Endothelial cell of umbilical vein (primary cell): ENCODE measurements at regions not wholly inside any gene's neighbourhood (a gene's known extent, or its start where the extent isn't known, plus 50 kb on each side); places are given as distances from the start of the nearest gene placed in this dataset.

ENCODE experiments used
- BruUV-seq: library from RNA; stranded (reverse); fragments of 400-500 nt; replicated peaks from 2 replicates; lab custom pipeline; 2021; lab: Mats Ljungman, UMichigan
- CTCF ChIA-PET: fragments of 300-600, 350-600 bp; sonication (Branson Sonifier 250); formaldehyde crosslinking; loops from one replicate; lab custom pipeline; 2021; ENCODE audit warnings: antibody characterized with exemption, inconsistent platforms; lab: Charles Lee
- POLR2A ChIA-PET: fragments of 300-600, 350-600 bp; sonication (Branson Sonifier 250); formaldehyde crosslinking; loops from one replicate; lab custom pipeline; 2021; ENCODE audit warnings: antibody characterized with exemption, inconsistent platforms; lab: Charles Lee
- DNase-seq: peaks from one replicate; pipeline ENCODE4 v3.0.0-alpha.2; 2011; ENCODE audit warnings: low read depth, low spot score
- FAIRE-seq: peaks from 2 replicates; lab custom pipeline; 2011; peaks lifted over from hg19 to GRCh38; lab: Jason Lieb, UNC
- H2AFZ ChIP-seq: 2 replicates; pipeline ENCODE4 v1.6.0; 2012; ENCODE audit warnings: low read depth, low read length, control low read depth, inconsistent platforms
- H3K27ac ChIP-seq: 2 replicates; pipeline ENCODE4 v1.5.1; 2011; ENCODE audit warnings: low read depth, mild to moderate bottlenecking, control low read depth, low read length, moderate library complexity; ENCODE audit not compliant: insufficient read depth
- H3K27me3 ChIP-seq, 2 experiments: 2 replicates each; pipeline versions ENCODE4 v1.6.0 to v1.6.1; 2011; ENCODE audit warnings: low read length in 2 of 2, mixed read lengths in 1 of 2; ENCODE audit not compliant: control insufficient read depth in 2 of 2, insufficient read depth in 2 of 2
- H3K36me3 ChIP-seq, 2 experiments: 2 replicates in 1 of 2; 3 replicates in 1 of 2; pipeline ENCODE4 v1.5.1; 2011; ENCODE audit warnings: low read length in 2 of 2, mild to moderate bottlenecking in 1 of 2, moderate library complexity in 1 of 2; ENCODE audit not compliant: control insufficient read depth in 2 of 2, insufficient read depth in 2 of 2; ENCODE audit errors: extremely low read depth in 1 of 2
- H3K4me1 ChIP-seq: 3 replicates; pipeline ENCODE4 v1.5.1; 2011; ENCODE audit warnings: mild to moderate bottlenecking, low read length; ENCODE audit not compliant: control insufficient read depth, insufficient read depth; ENCODE audit errors: extremely low read depth
- H3K4me2 ChIP-seq: 2 replicates; pipeline ENCODE4 v1.6.1; 2011; ENCODE audit warnings: low read length, control low read depth, mixed read lengths; ENCODE audit not compliant: insufficient read depth
- H3K4me3 ChIP-seq, 3 experiments: fragments of 200-600 bp in 1 of 3; sonication (generic), shearing (Covaris generic) in 1 of 3; replicated peaks in 1 of 3; 2 replicates each; pipeline ENCODE4 v1.5.1; 2011 to 2016; ENCODE audit warnings: control low read depth in 3 of 3, low read length in 3 of 3, mild to moderate bottlenecking in 2 of 3, inconsistent platforms in 1 of 3, low read depth in 1 of 3, moderate library complexity in 1 of 3; ENCODE audit not compliant: insufficient read depth in 1 of 3
- H3K79me2 ChIP-seq: 2 replicates; pipeline ENCODE4 v1.6.0; 2012; ENCODE audit warnings: low read length, inconsistent platforms; ENCODE audit not compliant: control insufficient read depth, insufficient read depth
- H3K9ac ChIP-seq: replicated peaks from 2 replicates; pipeline ENCODE3; 2011; ENCODE audit warnings: low read length, control low read depth; ENCODE audit not compliant: insufficient read depth; ENCODE audit errors: extremely low read depth
- H3K9me1 ChIP-seq: replicated peaks from 3 replicates; pipeline ENCODE4 v1.6.0; 2011; ENCODE audit warnings: mild to moderate bottlenecking, low read length; ENCODE audit not compliant: control insufficient read depth, insufficient read depth; ENCODE audit errors: extremely low read depth
- H3K9me3 ChIP-seq: replicated peaks from 2 replicates; pipeline ENCODE4 v1.5.1; 2012; ENCODE audit warnings: low read length, inconsistent platforms; ENCODE audit not compliant: control insufficient read depth, insufficient read depth
- H4K20me1 ChIP-seq: replicated peaks from 2 replicates; pipeline ENCODE3; 2011; ENCODE audit warnings: mild to moderate bottlenecking, low read length; ENCODE audit not compliant: control insufficient read depth, insufficient read depth; ENCODE audit errors: extremely low read depth
- EZH2 ChIP-seq: IDR thresholded peaks from 2 replicates; pipeline ENCODE4 v1.6.1; 2012; ENCODE audit warnings: borderline replicate concordance, low read depth, mild to moderate bottlenecking, moderate library complexity, low read length, inconsistent platforms; ENCODE audit not compliant: severe bottlenecking
- FOS ChIP-seq: IDR thresholded peaks from 2 replicates; pipeline ENCODE4 v1.6.1; 2011; ENCODE audit warnings: mild to moderate bottlenecking, low read length, moderate library complexity, borderline replicate concordance; ENCODE audit not compliant: insufficient read depth
- JUN ChIP-seq: IDR thresholded peaks from 2 replicates; pipeline ENCODE4 v1.6.1; 2011; ENCODE audit warnings: borderline replicate concordance, low read depth; ENCODE audit not compliant: insufficient read length, insufficient read depth
- MAX ChIP-seq: IDR thresholded peaks from 2 replicates; pipeline ENCODE4 v1.6.1; 2011; ENCODE audit not compliant: insufficient read depth, insufficient read length
- MYC ChIP-seq: IDR thresholded peaks from one replicate; pipeline ENCODE4 v1.6.1; 2011; ENCODE audit warnings: mild to moderate bottlenecking, low read depth, low read length
- POLR2AphosphoS5 ChIP-seq: IDR thresholded peaks from 2 replicates; pipeline ENCODE4 v1.6.1; 2012; ENCODE audit warnings: low read depth, mild to moderate bottlenecking, control low read depth, low read length, moderate library complexity; ENCODE audit not compliant: insufficient read depth
- dilution Hi-C: fragments of 300-500 bp; cut with MboI; formaldehyde crosslinking; loops from one replicate; pipeline ENCODE4 v1.15.0; 2019; ENCODE audit warnings: low sequenced_read_pairs; ENCODE audit not compliant: extremely low pct_ligation_motif_present
- intact Hi-C: fragments of 100-400 bp; cut with micrococcal nuclease; formaldehyde crosslinking; loops from one replicate; pipeline ENCODE4 v1.10.0; 2022
- TF ChIP-seq, protein P1 (sequence below), 2 donors: IDR thresholded peaks; 1 replicate in 1 of 2; 2 replicates in 1 of 2; pipeline ENCODE4 v1.5.1; 2011; ENCODE audit warnings: low read length in 2 of 2, mild to moderate bottlenecking in 2 of 2, moderate library complexity in 2 of 2, control low read depth in 1 of 2, inconsistent platforms in 1 of 2, low read depth in 1 of 2; ENCODE audit not compliant: insufficient read depth in 1 of 2; ENCODE audit errors: extremely low read depth in 1 of 2

DNA sequence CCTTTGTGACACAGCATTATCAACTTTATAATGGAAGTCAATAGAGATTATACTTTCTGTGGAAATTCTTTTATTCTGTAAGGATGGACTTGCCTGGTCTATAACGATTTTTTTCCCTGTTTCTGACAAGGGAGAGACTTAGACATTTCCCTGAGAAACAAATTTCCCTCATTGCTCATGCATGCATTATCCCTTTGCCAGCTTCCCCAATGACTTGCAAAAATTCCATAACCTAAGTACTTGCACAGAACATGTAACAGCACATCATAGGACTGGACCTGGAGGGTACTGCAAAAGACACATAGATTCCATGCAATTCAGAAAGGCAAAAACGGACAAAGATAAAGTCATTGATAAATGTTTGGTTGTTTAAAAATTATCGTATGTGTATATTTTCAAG is 166.7 kb downstream of the FHIP1A start:
- ChIA-PET POLR2A (interaction anchor here (0.6 kb wide), 1 partner anchor 312 kb away, joined by 3 read pairs; no protein-coding TSS in a partner anchor), CTCF (no interaction called here)
- peaks cover 1 to 13% of the 10 kb centered on the region in 2 experiments for H3K27me3 ChIP-seq
- H3K9me1 ChIP-seq, result no peaks in the 10 kb centered on the region
- dilution Hi-C loops (no loop called here), intact Hi-C loops (no loop called here)
- H3K4me3 ChIP-seq, result no peak overlapping the region
- H3K9ac ChIP-seq, result no peak overlapping the region
- H4K20me1 ChIP-seq, result no peaks in the 10 kb centered on the region
- H3K4me1 ChIP-seq, result no peaks in the 10 kb centered on the region
- FAIRE-seq, result no peak
- H3K36me3 ChIP-seq, result no peaks in the 10 kb centered on the region
- H3K9me3 ChIP-seq, result no peaks in the 10 kb centered on the region
- TF ChIP-seq FOS, result no peak
- TF ChIP-seq, protein P1, sequence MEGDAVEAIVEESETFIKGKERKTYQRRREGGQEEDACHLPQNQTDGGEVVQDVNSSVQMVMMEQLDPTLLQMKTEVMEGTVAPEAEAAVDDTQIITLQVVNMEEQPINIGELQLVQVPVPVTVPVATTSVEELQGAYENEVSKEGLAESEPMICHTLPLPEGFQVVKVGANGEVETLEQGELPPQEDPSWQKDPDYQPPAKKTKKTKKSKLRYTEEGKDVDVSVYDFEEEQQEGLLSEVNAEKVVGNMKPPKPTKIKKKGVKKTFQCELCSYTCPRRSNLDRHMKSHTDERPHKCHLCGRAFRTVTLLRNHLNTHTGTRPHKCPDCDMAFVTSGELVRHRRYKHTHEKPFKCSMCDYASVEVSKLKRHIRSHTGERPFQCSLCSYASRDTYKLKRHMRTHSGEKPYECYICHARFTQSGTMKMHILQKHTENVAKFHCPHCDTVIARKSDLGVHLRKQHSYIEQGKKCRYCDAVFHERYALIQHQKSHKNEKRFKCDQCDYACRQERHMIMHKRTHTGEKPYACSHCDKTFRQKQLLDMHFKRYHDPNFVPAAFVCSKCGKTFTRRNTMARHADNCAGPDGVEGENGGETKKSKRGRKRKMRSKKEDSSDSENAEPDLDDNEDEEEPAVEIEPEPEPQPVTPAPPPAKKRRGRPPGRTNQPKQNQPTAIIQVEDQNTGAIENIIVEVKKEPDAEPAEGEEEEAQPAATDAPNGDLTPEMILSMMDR (IDR thresholded peaks at IDR 0.05; ENCODE audit: extremely low read depth in 1 of 2, insufficient read depth in 1 of 2, low read depth in 1 of 2, low read length in 2 of 2), result no peak
- no peak for TF ChIP-seq MYC
- no peak for TF ChIP-seq MAX
- no TSS peak for BruUV-seq
- no peak overlapping the region for H2AFZ ChIP-seq
- no peak overlapping the region for H3K4me2 ChIP-seq
- H3K27ac ChIP-seq, result no peak overlapping the region
- no peak for DNase-seq
- H3K79me2 ChIP-seq, result no peaks in the 10 kb centered on the region

DNA sequence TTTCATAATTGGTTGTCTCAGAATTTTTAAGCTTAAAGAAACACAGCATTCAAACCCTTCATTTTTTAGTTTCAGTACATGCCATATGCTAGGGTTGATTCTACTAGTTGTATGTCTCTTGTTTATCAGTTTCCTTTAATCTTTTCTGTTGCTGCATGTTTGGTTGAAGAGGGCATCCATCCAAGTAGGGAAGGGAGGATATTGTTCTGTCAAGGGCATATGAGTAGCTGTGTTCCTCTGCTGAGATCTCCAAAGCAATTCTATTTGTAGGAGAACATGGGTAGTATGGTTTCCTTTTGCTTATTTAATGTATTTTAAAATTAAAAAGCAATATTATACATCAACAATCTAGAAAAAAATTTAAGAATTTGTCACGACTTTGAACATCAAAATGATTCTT is 167.7 kb downstream of the FHIP1A start:
- Histone ChIP-seq H3K9me3 (no peaks in the 10 kb centered on the region), H3K27me3 (peaks cover 1 to 13% of the 10 kb centered on the region in 2 experiments), H3K36me3 (no peaks in the 10 kb centered on the region), H3K4me3 (no peak overlapping the region), H2AFZ (no peak overlapping the region), H3K4me1 (no peaks in the 10 kb centered on the region), H3K27ac (no peak overlapping the region), H4K20me1 (no peaks in the 10 kb centered on the region), H3K9ac (no peak overlapping the region), H3K4me2 (no peak overlapping the region), H3K79me2 (no peaks in the 10 kb centered on the region), H3K9me1 (no peaks in the 10 kb centered on the region)
- BruUV-seq, result no TSS peak
- POLR2A ChIA-PET, result no interaction called here
- DNase-seq (no peak), FAIRE-seq (no peak)
- dilution Hi-C loops (no loop called here), intact Hi-C loops (no loop called here)
- no peak for TF ChIP-seq POLR2AphosphoS5
- TF ChIP-seq JUN, result no peak
- no peak for TF ChIP-seq EZH2
- CTCF ChIA-PET, result interaction anchor here (1.4 kb wide), 1 partner anchor 43 kb away, joined by 3 read pairs; no protein-coding TSS in a partner anchor
